ENCODE measurements at regions not wholly inside any gene's neighbourhood (a gene's known extent, or its start where the extent isn't known, plus 50 kb on each side); places are given as distances from the start of the nearest gene placed in this dataset.
"Not testable (repeated sequence)": the region's sequence is repeated elsewhere in the genome, so short reads cannot be mapped to it uniquely, and the experiment has no call there.

GRCh38 chr3:39558775-39559306, 91.4 kb downstream of the MOBP start:
- ChIA-PET POLR2A (no interaction called here), CTCF (no interaction called here)

- POLR2A ChIA-PET, result no interaction called here
- CTCF ChIA-PET, result no interaction called here
Observed at GRCh38 chr3:39559543-39559942, 92.1 kb downstream of the MOBP start.

- POLR2A ChIA-PET, result no interaction called here
- CTCF ChIA-PET, result no interaction called here
Observed at GRCh38 chr3:39568508-39568907, 101.0 kb downstream of the MOBP start.

GRCh38 chr3:39569095-39569494, 101.6 kb downstream of the MOBP start:
- POLR2A ChIA-PET, result no interaction called here
- CTCF ChIA-PET, result no interaction called here

GRCh38 chr3:39573392-39573791, 105.9 kb downstream of the MOBP start:
- POLR2A ChIA-PET, result no interaction called here
- CTCF ChIA-PET, result no interaction called here

- ChIA-PET CTCF (no interaction called here), POLR2A (no interaction called here)
Observed at GRCh38 chr3:39577541-39577940, 110.1 kb downstream of the MOBP start.

- CTCF ChIA-PET, POLR2A ChIA-PET: not testable (repeated sequence)
Observed at GRCh38 chr3:39586215-39586614, 118.7 kb downstream of the MOBP start.

GRCh38 chr3:39587113-39587512, 119.6 kb downstream of the MOBP start:
- POLR2A ChIA-PET, result no interaction called here
- CTCF ChIA-PET, result no interaction called here

- ChIA-PET POLR2A (no interaction called here), CTCF (no interaction called here)
Observed at GRCh38 chr3:39590806-39591205, 123.3 kb downstream of the MOBP start.

GRCh38 chr3:39592311-39593050, 125.0 kb downstream of the MOBP start:
- CTCF ChIA-PET, result no interaction called here
- POLR2A ChIA-PET, result no interaction called here

- POLR2A ChIA-PET, result no interaction called here
- CTCF ChIA-PET, result no interaction called here
Observed at GRCh38 chr3:39593341-39593740, 125.9 kb downstream of the MOBP start.

- ChIA-PET POLR2A (no interaction called here), CTCF (no interaction called here)
Observed at GRCh38 chr3:39601241-39601640, 133.8 kb downstream of the MOBP start.

GRCh38 chr3:39605837-39606236, 138.4 kb downstream of the MOBP start:
- POLR2A ChIA-PET, result no interaction called here
- CTCF ChIA-PET, result no interaction called here

- CTCF ChIA-PET, result no interaction called here
Observed at GRCh38 chr3:39626198-39626597, 158.7 kb downstream of the MOBP start.

GRCh38 chr3:39631136-39631535, 163.7 kb downstream of the MOBP start:
- POLR2A ChIA-PET, result no interaction called here

More at GRCh38 chr3:39626198-39626597, 158.7 kb downstream of the MOBP start:
- POLR2A ChIA-PET, result no interaction called here

GRCh38 chr3:39637807-39638206, 170.3 kb downstream of the MOBP start:
- ChIA-PET CTCF (no interaction called here), POLR2A (no interaction called here)

More at GRCh38 chr3:39631136-39631535, 163.7 kb downstream of the MOBP start:
- CTCF ChIA-PET, result no interaction called here

- ChIA-PET POLR2A (no interaction called here), CTCF (no interaction called here)
Observed at GRCh38 chr3:39638301-39638700, 170.8 kb downstream of the MOBP start.

- ChIA-PET CTCF (no interaction called here), POLR2A (no interaction called here)
Observed at GRCh38 chr3:39639344-39640236, 169.8 kb upstream of the MYRIP start.

- CTCF ChIA-PET, result no interaction called here
- POLR2A ChIA-PET, result no interaction called here
Observed at GRCh38 chr3:39641274-39641673, 168.1 kb upstream of the MYRIP start.

- CTCF ChIA-PET, result no interaction called here
- POLR2A ChIA-PET, result no interaction called here
Observed at GRCh38 chr3:39644176-39644575, 165.2 kb upstream of the MYRIP start.

- CTCF ChIA-PET, POLR2A ChIA-PET: not testable (repeated sequence)
Observed at GRCh38 chr3:39651256-39651655, 158.2 kb upstream of the MYRIP start.
